ENCODE measurements at regions not wholly inside any gene's neighbourhood (a gene's known extent, or its start where the extent isn't known, plus 50 kb on each side); places are given as distances from the start of the nearest gene placed in this dataset.

DNA sequence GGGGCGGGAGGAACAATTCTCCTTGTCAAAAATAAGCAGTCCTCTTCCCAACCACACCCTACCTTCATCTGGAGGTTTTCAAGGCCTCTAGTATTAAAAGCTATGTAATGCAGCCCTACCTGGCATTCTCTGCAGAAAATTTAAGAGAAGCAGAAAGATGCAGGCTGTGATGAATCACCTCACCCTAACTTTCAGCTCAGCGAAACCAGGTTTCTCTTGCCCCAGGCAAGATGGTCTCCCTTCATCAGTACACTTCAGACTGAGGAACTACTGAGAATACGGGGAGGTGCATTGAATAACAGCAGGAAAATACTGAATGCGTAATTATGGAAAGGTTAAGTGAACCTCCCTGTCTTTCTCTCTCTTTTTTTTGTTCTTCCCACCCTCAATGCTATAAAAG lies 437.6 kb upstream of the KLF12 start:
- no peaks in the 10 kb centered on the region for H3K4me1 ChIP-seq (ENCODE audit: low read depth, poor library complexity, severe bottlenecking)
- H2AFZ ChIP-seq (ENCODE audit: low read depth), result no peak overlapping the region
- no peaks in the 10 kb centered on the region for H3K79me2 ChIP-seq (ENCODE audit: insufficient read depth, low read depth)
- no peak overlapping the region for H3K4me2 ChIP-seq
- H3K27me3 ChIP-seq (ENCODE audit: insufficient read depth, low read depth), result no peaks in the 10 kb centered on the region
- TF ChIP-seq, protein P1, sequence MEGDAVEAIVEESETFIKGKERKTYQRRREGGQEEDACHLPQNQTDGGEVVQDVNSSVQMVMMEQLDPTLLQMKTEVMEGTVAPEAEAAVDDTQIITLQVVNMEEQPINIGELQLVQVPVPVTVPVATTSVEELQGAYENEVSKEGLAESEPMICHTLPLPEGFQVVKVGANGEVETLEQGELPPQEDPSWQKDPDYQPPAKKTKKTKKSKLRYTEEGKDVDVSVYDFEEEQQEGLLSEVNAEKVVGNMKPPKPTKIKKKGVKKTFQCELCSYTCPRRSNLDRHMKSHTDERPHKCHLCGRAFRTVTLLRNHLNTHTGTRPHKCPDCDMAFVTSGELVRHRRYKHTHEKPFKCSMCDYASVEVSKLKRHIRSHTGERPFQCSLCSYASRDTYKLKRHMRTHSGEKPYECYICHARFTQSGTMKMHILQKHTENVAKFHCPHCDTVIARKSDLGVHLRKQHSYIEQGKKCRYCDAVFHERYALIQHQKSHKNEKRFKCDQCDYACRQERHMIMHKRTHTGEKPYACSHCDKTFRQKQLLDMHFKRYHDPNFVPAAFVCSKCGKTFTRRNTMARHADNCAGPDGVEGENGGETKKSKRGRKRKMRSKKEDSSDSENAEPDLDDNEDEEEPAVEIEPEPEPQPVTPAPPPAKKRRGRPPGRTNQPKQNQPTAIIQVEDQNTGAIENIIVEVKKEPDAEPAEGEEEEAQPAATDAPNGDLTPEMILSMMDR (conservative IDR thresholded peaks at IDR 0.05; ENCODE audit: low read depth, low read length), result no peak
- no peak overlapping the region for H3K4me3 ChIP-seq (IDR thresholded peaks at IDR 0.05; ENCODE audit: insufficient read depth, low read depth, low read length)
- H4K20me1 ChIP-seq (ENCODE audit: insufficient read depth), result no peaks in the 10 kb centered on the region
- no peaks in the 10 kb centered on the region for H3K36me3 ChIP-seq (ENCODE audit: insufficient read depth)
- H3K27ac ChIP-seq, result no peak overlapping the region
- no peak overlapping the region for H3K9ac ChIP-seq

DNA sequence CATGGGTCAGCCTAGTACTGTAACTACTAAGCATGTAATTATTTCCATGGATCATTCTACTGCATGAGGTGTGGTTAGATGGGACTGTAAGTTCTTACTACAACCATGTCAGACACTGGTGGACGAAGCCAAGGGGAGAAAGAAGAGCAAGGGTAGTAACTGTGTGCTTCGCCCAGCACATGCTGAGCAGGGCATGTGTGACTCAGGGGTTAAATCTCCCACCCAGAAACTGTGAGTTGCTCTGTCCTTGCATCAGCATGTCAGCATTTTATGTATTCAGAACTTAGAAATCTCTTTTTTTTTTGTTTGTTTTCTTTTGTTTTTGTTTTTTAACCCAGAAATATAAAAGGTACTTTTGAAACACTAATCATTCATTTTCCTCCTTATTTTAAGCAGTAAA lies 436.6 kb upstream of the KLF12 start:
- no peaks in the 10 kb centered on the region for H3K36me3 ChIP-seq (ENCODE audit: insufficient read depth)
- no peak overlapping the region for H2AFZ ChIP-seq (ENCODE audit: low read depth)
- no peak overlapping the region for H3K27ac ChIP-seq
- H3K4me3 ChIP-seq (IDR thresholded peaks at IDR 0.05; ENCODE audit: insufficient read depth, low read depth, low read length), result no peak overlapping the region
- H3K4me1 ChIP-seq (ENCODE audit: low read depth, poor library complexity, severe bottlenecking), result no peaks in the 10 kb centered on the region
- TF ChIP-seq, protein P1 (conservative IDR thresholded peaks at IDR 0.05; ENCODE audit: low read depth, low read length), result no peak
- H3K4me2 ChIP-seq, result no peak overlapping the region
- no peaks in the 10 kb centered on the region for H3K27me3 ChIP-seq (ENCODE audit: insufficient read depth, low read depth)
- no peak overlapping the region for H3K9ac ChIP-seq
- no peaks in the 10 kb centered on the region for H3K79me2 ChIP-seq (ENCODE audit: insufficient read depth, low read depth)
- H4K20me1 ChIP-seq (ENCODE audit: insufficient read depth), result no peaks in the 10 kb centered on the region

DNA sequence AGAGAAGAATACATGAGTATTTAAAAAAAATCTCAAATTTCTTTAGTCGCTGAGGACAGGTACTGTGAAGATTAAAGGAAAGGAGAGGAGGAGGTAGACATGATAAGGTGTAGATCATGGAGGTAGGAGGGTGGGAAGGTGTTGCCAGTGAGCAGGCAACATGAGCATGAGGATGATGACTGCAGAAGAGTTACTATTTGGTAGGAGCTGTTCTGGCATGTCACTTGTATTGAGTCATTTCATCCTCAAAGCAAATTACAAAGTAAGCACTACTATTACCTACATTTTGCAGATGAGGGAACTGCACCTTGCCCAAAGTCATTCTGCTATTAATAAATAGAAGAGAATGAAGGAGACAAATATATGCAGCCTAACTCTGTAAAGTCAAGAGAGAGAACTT lies 435.8 kb upstream of the KLF12 start:
- no peaks in the 10 kb centered on the region for H3K36me3 ChIP-seq (ENCODE audit: insufficient read depth)
- no peak overlapping the region for H3K9ac ChIP-seq
- no peak overlapping the region for H3K4me3 ChIP-seq (IDR thresholded peaks at IDR 0.05; ENCODE audit: insufficient read depth, low read depth, low read length)
- no peaks in the 10 kb centered on the region for H3K79me2 ChIP-seq (ENCODE audit: insufficient read depth, low read depth)
- no peaks in the 10 kb centered on the region for H3K27me3 ChIP-seq (ENCODE audit: insufficient read depth, low read depth)
- H3K4me1 ChIP-seq (ENCODE audit: low read depth, poor library complexity, severe bottlenecking), result no peaks in the 10 kb centered on the region
- no peaks in the 10 kb centered on the region for H4K20me1 ChIP-seq (ENCODE audit: insufficient read depth)
- H3K27ac ChIP-seq, result no peak overlapping the region
- no peak overlapping the region for H3K4me2 ChIP-seq
- TF ChIP-seq, protein P1 (conservative IDR thresholded peaks at IDR 0.05; ENCODE audit: low read depth, low read length), result no peak
- H2AFZ ChIP-seq (ENCODE audit: low read depth), result no peak overlapping the region

DNA sequence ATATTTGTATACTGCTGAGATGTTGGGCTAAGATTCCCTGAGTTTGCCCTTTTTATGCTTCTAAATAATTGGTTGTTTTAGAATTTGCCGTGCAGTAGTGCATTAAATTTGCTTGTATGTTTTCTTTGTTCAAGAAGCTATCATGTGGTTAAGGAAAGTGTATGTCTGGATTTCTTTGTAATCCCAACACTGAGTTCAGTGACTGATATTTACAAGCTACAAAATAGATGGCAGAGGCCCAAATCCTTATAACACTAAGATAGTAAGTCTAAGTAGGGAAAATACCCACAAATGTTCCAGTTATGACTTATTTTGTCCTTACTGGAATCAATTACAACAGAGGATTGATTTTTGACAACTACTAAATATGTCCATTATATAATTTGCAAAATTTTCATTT lies 435.0 kb upstream of the KLF12 start:
- Histone ChIP-seq H3K27ac (no peak overlapping the region), H3K9ac (no peak overlapping the region), H3K4me2 (no peak overlapping the region), H3K27me3 (ENCODE audit: insufficient read depth, low read depth) (no peaks in the 10 kb centered on the region), H4K20me1 (ENCODE audit: insufficient read depth) (no peaks in the 10 kb centered on the region), H3K79me2 (ENCODE audit: insufficient read depth, low read depth) (no peaks in the 10 kb centered on the region), H3K4me1 (ENCODE audit: low read depth, poor library complexity, severe bottlenecking) (no peaks in the 10 kb centered on the region), H3K4me3 (IDR thresholded peaks at IDR 0.05; ENCODE audit: insufficient read depth, low read depth, low read length) (no peak overlapping the region), H2AFZ (ENCODE audit: low read depth) (no peak overlapping the region), H3K36me3 (ENCODE audit: insufficient read depth) (no peaks in the 10 kb centered on the region)
- TF ChIP-seq, protein P1 (conservative IDR thresholded peaks at IDR 0.05; ENCODE audit: low read depth, low read length), result no peak

DNA sequence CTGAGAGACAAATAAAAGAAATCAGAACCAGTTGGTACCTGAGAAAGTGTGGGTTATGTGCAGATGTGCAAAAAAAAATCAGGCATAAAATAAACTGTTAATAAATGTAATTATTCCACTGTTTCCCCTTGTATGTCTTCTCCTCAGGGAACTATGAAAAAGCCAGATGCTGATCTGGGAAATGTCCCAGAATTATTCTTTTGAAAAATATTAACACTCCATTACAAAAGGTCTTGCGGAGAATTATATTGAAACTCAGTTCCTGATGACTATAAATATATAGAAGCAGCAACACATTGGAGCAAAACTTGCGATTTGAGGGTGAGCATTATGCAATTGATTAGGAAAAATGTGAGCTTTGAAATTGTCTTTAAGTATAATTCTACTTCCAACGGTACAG lies 433.3 kb upstream of the KLF12 start:
- Histone ChIP-seq H3K4me1 (ENCODE audit: low read depth, poor library complexity, severe bottlenecking) (no peaks in the 10 kb centered on the region), H3K27me3 (ENCODE audit: insufficient read depth, low read depth) (no peaks in the 10 kb centered on the region), H3K4me2 (no peak overlapping the region), H3K79me2 (ENCODE audit: insufficient read depth, low read depth) (no peaks in the 10 kb centered on the region), H3K4me3 (IDR thresholded peaks at IDR 0.05; ENCODE audit: insufficient read depth, low read depth, low read length) (no peak overlapping the region), H4K20me1 (ENCODE audit: insufficient read depth) (no peaks in the 10 kb centered on the region), H3K9ac (no peak overlapping the region), H3K36me3 (ENCODE audit: insufficient read depth) (no peaks in the 10 kb centered on the region), H3K27ac (no peak overlapping the region), H2AFZ (ENCODE audit: low read depth) (no peak overlapping the region)
- TF ChIP-seq, protein P1 (conservative IDR thresholded peaks at IDR 0.05; ENCODE audit: low read depth, low read length), result no peak

Data from KMS-11 (cell line).